NCI-H446 treated with DMSO at 0.1 percent for 48 hours (cell line): ENCODE measurements at regions not wholly inside any gene's neighbourhood (a gene's known extent, or its start where the extent isn't known, plus 50 kb on each side); places are given as distances from the start of the nearest gene placed in this dataset.

Experiments used
- DNase-seq: peaks from one replicate; lab custom pipeline; 2025; lab: John Stamatoyannopoulos, UW

- DNase-seq: no peak
These were observed 62.2 kb upstream of the PKDCC start for GRCh38 chr2:41985573-41986095.

DNA sequence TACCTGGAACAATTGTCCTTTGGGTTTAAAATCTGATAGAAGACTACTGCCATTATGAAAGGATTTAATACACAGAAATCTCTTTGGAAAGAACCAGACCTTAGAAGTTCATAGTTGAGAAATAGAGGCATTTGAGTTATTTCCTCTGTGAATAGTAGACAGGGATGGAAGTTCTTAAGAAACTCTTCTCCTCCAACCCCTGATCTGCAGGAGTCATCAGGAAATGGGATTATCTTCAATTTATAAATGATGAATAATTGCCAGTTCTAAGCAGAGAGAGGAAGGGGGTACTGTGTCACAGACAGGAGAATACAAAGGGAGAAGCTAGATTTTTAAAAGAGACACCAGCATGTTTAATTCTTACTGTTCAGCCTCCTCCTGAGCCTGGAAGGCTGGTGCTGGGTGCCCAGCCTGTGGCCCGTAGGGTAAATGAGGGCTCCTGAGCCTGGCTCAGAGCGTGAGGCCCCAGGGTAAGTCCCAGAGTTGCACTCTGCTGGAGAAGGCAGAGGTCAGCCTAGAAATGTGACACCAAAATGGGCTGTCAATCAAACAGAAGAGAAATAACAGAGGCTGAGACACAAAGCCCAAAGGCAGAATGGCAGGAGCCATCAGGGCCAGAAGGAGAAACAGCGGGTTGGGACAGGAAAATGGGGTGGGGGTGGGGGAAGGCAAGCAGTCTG is 58.2 kb upstream of the PKDCC start:
- no peak for DNase-seq

DNA sequence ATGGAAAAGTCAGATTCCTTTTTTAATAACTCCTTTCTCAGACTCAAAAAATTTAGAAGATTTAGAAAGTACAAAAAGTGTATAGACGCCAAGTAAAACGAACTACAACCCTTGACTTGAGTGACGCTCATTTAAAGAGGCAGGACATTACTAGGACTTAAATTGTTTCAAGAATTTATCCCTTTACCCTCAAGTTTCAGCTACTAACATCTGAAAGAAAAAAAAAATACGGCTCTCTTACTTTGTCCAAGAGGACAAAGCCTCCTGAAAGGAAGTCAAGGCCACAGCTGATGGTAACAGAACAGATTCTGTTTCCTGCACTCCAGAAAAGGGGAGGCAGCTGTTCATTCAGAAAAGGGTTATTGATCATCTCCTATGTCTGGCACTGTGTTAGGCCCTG is 57.6 kb upstream of the PKDCC start:
- no peak for DNase-seq

DNA sequence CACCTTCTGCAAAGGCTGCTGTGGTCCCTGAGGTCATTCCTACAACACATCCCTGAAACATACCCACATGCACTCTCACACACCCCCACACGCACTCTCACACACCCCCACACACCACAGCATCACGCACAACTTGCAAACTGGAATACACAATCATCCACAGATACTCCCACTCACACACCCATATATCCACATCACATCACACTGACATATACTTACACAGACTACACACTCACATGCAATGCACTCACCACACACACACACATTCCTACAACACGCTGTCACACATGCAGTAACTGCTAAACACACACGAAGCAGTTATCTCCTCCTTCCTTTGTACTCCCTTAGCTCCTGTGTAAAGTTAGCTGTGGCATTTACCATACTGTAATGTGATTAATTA is 57.1 kb upstream of the PKDCC start:
- no peak for DNase-seq

DNA sequence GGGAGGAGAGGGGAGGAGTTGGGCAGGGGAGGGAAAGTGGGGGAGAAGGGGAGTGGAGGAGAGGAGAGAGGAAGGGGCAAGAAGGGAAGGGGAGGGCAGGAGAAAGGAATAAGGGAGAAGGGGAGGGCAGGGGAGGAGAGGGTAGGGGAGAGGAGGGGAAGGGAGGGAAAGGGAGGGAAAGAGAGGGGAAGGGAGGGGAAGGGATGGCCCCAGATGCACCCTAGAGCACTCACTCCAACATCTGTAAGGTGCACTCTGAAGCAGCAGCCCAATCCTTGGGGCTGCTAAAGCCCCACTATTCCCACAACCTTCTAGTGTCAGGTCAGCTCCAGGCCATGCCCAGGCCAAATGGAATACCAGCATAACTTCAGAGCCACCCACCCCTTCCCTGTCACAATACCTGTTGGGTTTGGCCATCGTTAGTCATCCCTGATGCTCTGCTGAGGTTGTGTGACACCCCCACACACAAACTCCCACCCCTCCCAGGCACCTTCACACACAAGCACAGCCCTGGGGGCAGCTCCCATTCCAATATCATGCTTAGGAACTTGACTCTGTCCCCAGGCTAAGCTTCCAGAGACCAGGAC is 55.7 kb upstream of the PKDCC start:
- no peak for DNase-seq

GRCh38 chr2:41992671-41993434 is 55.0 kb upstream of the PKDCC start:
- DNase-seq: no peak

DNA sequence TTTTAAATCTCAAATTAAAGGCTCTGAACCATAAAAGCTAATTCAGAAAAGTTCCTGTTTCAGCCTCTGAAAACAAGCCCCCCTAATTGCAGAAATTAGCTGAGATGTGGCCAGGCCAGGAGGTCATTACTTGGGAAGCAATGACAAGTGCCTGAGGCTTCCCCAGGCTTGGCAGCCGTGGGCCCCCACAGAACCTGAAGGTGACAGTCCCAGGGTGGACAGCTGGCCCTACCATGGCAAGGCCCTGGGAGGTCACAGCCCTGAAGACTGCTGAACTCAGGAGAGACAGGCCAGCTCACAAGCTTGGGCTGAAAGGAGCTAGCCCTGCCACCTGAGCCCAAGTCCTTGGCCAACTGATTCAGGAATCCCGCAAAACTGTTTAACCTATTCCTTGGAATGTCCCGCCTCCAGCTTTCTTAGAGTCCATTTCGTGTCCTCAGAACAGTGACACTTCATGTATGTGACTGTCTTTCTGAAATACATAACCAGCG is 54.3 kb upstream of the PKDCC start:
- DNase-seq: no peak

GRCh38 chr2:41994233-41994637 is 53.6 kb upstream of the PKDCC start:
- DNase-seq: no peak

DNA sequence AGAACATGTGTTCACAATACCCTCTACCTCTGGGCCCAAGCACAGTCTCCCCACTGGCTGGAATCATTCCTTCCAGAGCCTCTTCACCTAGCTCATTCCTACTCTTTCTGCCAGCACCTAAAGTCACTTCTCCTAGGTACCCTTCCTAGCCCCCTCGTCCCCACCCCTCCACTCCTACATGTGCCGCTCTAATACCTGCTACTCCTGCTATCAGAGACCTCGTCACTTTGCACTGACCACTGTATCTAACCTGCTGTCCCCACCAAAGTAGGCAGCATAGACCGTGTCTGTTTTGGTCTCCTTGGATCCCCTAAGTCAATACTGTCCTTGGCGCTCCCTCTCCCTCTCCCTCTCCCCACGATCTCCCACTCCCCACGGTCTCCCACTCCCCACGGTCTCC is 53.2 kb upstream of the PKDCC start:
- DNase-seq: no peak

GRCh38 chr2:41997561-41997960 is 50.3 kb upstream of the PKDCC start:
- DNase-seq: no peak
